ENCODE measurements at regions not wholly inside any gene's neighbourhood (a gene's known extent, or its start where the extent isn't known, plus 50 kb on each side); places are given as distances from the start of the nearest gene placed in this dataset.

GRCh38 chr9:106479679-106480078, 383.3 kb upstream of the ZNF462 start:
- Histone ChIP-seq H2BK15ac (ENCODE audit: low read length) (no peak overlapping the region), H3K56ac (replicated peaks; ENCODE audit: insufficient read length, low read depth, low read length) (no peak overlapping the region), H3K27ac (ENCODE audit: low read depth, low read length) (no peak overlapping the region), H3K36me3 (ENCODE audit: control insufficient read depth in 2 of 4, insufficient read depth in 4 of 4, low read length in 3 of 4) (no peaks in the 10 kb centered on the region), H4K91ac (replicated peaks; ENCODE audit: insufficient read length, low read length) (no peak overlapping the region), H3K4me1 (replicated peaks in 1 of 4; ENCODE audit: control insufficient read depth in 3 of 4, insufficient read depth in 4 of 4, low read length in 3 of 4) (no peaks in the 10 kb centered on the region), H4K20me1 (replicated peaks in 1 of 2; ENCODE audit: control insufficient read depth in 1 of 2, insufficient read depth in 2 of 2, low read length in 2 of 2) (no peaks in the 10 kb centered on the region), H2AFZ (ENCODE audit: low read length) (no peak overlapping the region), H3K79me1 (ENCODE audit: low read depth, low read length) (no peaks in the 10 kb centered on the region), H3K23ac (ENCODE audit: insufficient read length) (no peak overlapping the region), H4K8ac (ENCODE audit: extremely low read depth, insufficient read depth, low read length) (no peak overlapping the region), H3K9me3 (ENCODE audit: insufficient read depth in 2 of 2, low read depth in 1 of 2, low read length in 1 of 2) (no peaks in the 10 kb centered on the region), H2BK120ac (replicated peaks; ENCODE audit: low read depth, low read length) (no peak overlapping the region), H4K5ac (ENCODE audit: insufficient read length, low read depth, low read length) (no peak overlapping the region), H3K79me2 (ENCODE audit: control insufficient read depth in 1 of 2, insufficient read depth in 2 of 2, low read length in 2 of 2) (no peaks in the 10 kb centered on the region), H3K14ac (ENCODE audit: insufficient read length) (no peak overlapping the region), H3K4me2 (ENCODE audit: insufficient read depth in 1 of 2, low read depth in 2 of 2, low read length in 2 of 2) (no peak overlapping the region), H3K18ac (ENCODE audit: extremely low read depth, low read length) (no peak overlapping the region), H3K4me3 (ENCODE audit: extremely low read depth in 1 of 4, insufficient read depth in 2 of 4, low read depth in 3 of 4, low read length in 4 of 4) (no peak overlapping the region), H2AK5ac (ENCODE audit: low read depth, low read length) (no peak overlapping the region), H3K27me3 (replicated peaks in 1 of 4; ENCODE audit: control insufficient read depth in 3 of 4, extremely low read depth in 1 of 4, insufficient read depth in 3 of 4, low read length in 3 of 4) (no peaks in the 10 kb centered on the region), H2BK12ac (ENCODE audit: low read depth, low read length) (no peak overlapping the region), H3K23me2 (ENCODE audit: low read depth, low read length) (no peaks in the 10 kb centered on the region), H3K9ac (replicated peaks in 1 of 4; ENCODE audit: extremely low read depth in 1 of 4, low read depth in 3 of 4, low read length in 3 of 4) (no peak overlapping the region), H3K4ac (replicated peaks; ENCODE audit: insufficient read length, low read depth, low read length) (no peak overlapping the region), H2BK20ac (ENCODE audit: low read length) (no peak overlapping the region), H2BK5ac (ENCODE audit: low read depth, low read length) (no peak overlapping the region)
- POLR2A ChIA-PET (ENCODE audit: partially characterized antibody), result no interaction called here
- CTCF ChIA-PET (ENCODE audit: partially characterized antibody), result interaction anchor here (1.1 kb wide), 1 partner anchor 12 kb away, joined by 3 read pairs; no protein-coding TSS in a partner anchor
- DNase-seq (ENCODE audit: low read depth in 1 of 2, low spot score in 2 of 2) (no peak), FAIRE-seq (no peak)
- WGBS, 2 experiments (ENCODE audit: extremely low coverage in 1 of 2, insufficient coverage in 1 of 2, insufficient read length in 1 of 2, insufficient replicate concordance in 2 of 2, low coverage in 1 of 2, low lambda C conversion rate in 2 of 2, missing lambda C conversion rate in 1 of 2), result 84% methylated on average over 5 of the region's 5 CpGs; no CpG with 5 or more reads in 1 of the 2 experiments
- no peak for TF ChIP-seq CEBPB (IDR thresholded peaks at IDR 0.05; ENCODE audit: low read depth, low read length)
- no peak for TF ChIP-seq USF2 (IDR thresholded peaks at IDR 0.05; ENCODE audit: low read length)
- TF ChIP-seq CHD1 (IDR thresholded peaks at IDR 0.05; ENCODE audit: low read depth, low read length), result no peak
- no peak for TF ChIP-seq SUZ12 (IDR thresholded peaks at IDR 0.05; ENCODE audit: low read length)
- TF ChIP-seq EGR1 (IDR thresholded peaks at IDR 0.05; ENCODE audit: borderline replicate concordance, low read depth, low read length), result no peak
- TF ChIP-seq CHD2 (IDR thresholded peaks at IDR 0.05; ENCODE audit: low read length), result no peak

Data from H1 (cell line).